ENCODE measurements at regions not wholly inside any gene's neighbourhood (a gene's known extent, or its start where the extent isn't known, plus 50 kb on each side); places are given as distances from the start of the nearest gene placed in this dataset.

- ChIA-PET POLR2A (ENCODE audit: unreplicated experiment) (no interaction called here), CTCF (no interaction called here)
- TF ChIP-seq EZH2 (IDR thresholded peaks at IDR 0.05; ENCODE audit: low read depth) (no peak), CTCF (conservative IDR thresholded peaks at IDR 0.05) (no peak)
- Histone ChIP-seq H3K4me1 (replicated peaks; ENCODE audit: insufficient read depth) (no peaks in the 10 kb centered on the region), H4K20me1 (ENCODE audit: insufficient read depth) (no peaks in the 10 kb centered on the region), H3K27ac (no peak overlapping the region), H3F3A (ENCODE audit: insufficient read depth, low read depth) (no peaks in the 10 kb centered on the region), H3K36me3 (ENCODE audit: low read depth) (no peaks in the 10 kb centered on the region), H3K4me2 (no peak overlapping the region), H3K9me3 (ENCODE audit: insufficient read depth, low read depth) (no peaks in the 10 kb centered on the region), H3K4me3 (no peak overlapping the region), H3K9me2 (ENCODE audit: insufficient read depth) (no peaks in the 10 kb centered on the region), H2AFZ (no peak overlapping the region), H3K27me3 (ENCODE audit: insufficient read depth, low read depth) (peaks cover 55% of the 10 kb centered on the region), H3K79me2 (ENCODE audit: low read depth) (no peaks in the 10 kb centered on the region)
- intact Hi-C loops (cut with micrococcal nuclease; ENCODE audit: unreplicated experiment) = no loop called here
- no peak for DNase-seq
- no TSS peak for BruUV-seq (replicated peaks)
Observed at GRCh38 chr1:38228718-38229117, 182.1 kb upstream of the POU3F1 start.

- intact Hi-C loops (cut with micrococcal nuclease; ENCODE audit: unreplicated experiment) = no loop called here
- no peak overlapping the region for H3K4me3 ChIP-seq
- H3K4me1 ChIP-seq (replicated peaks; ENCODE audit: insufficient read depth) = no peaks in the 10 kb centered on the region
- no peaks in the 10 kb centered on the region for H3K9me3 ChIP-seq (ENCODE audit: insufficient read depth, low read depth)
- H3K79me2 ChIP-seq (ENCODE audit: low read depth) = no peaks in the 10 kb centered on the region
- TF ChIP-seq EZH2 (IDR thresholded peaks at IDR 0.05; ENCODE audit: low read depth) = no peak
- TF ChIP-seq CTCF (conservative IDR thresholded peaks at IDR 0.05) = no peak
- no peak overlapping the region for H3K27ac ChIP-seq
- POLR2A ChIA-PET (ENCODE audit: unreplicated experiment) = no interaction called here
- peaks cover 44% of the 10 kb centered on the region for H3K27me3 ChIP-seq (ENCODE audit: insufficient read depth, low read depth)
- H3K4me2 ChIP-seq = no peak overlapping the region
- no peaks in the 10 kb centered on the region for H3K9me2 ChIP-seq (ENCODE audit: insufficient read depth)
- no peaks in the 10 kb centered on the region for H3F3A ChIP-seq (ENCODE audit: insufficient read depth, low read depth)
- H2AFZ ChIP-seq = no peak overlapping the region
- no peaks in the 10 kb centered on the region for H4K20me1 ChIP-seq (ENCODE audit: insufficient read depth)
- BruUV-seq (replicated peaks) = no TSS peak
- DNase-seq = no peak
- no peaks in the 10 kb centered on the region for H3K36me3 ChIP-seq (ENCODE audit: low read depth)
- CTCF ChIA-PET = no interaction called here
Observed at GRCh38 chr1:38225745-38226144, 179.2 kb upstream of the POU3F1 start.

GRCh38 chr1:38223391-38223790, 176.8 kb upstream of the POU3F1 start:
- Histone ChIP-seq H3K27me3 (ENCODE audit: insufficient read depth, low read depth) (peaks cover 55% of the 10 kb centered on the region), H3K4me3 (no peak overlapping the region), H2AFZ (no peak overlapping the region), H3K36me3 (ENCODE audit: low read depth) (no peaks in the 10 kb centered on the region), H4K20me1 (ENCODE audit: insufficient read depth) (no peaks in the 10 kb centered on the region), H3F3A (ENCODE audit: insufficient read depth, low read depth) (no peaks in the 10 kb centered on the region), H3K9me2 (ENCODE audit: insufficient read depth) (no peaks in the 10 kb centered on the region), H3K27ac (no peak overlapping the region), H3K9me3 (ENCODE audit: insufficient read depth, low read depth) (no peaks in the 10 kb centered on the region), H3K79me2 (ENCODE audit: low read depth) (no peaks in the 10 kb centered on the region), H3K4me2 (no peak overlapping the region), H3K4me1 (replicated peaks; ENCODE audit: insufficient read depth) (no peaks in the 10 kb centered on the region)
- POLR2A ChIA-PET (ENCODE audit: unreplicated experiment) = no interaction called here
- TF ChIP-seq CTCF (conservative IDR thresholded peaks at IDR 0.05) (no peak), EZH2 (IDR thresholded peaks at IDR 0.05; ENCODE audit: low read depth) (no peak)
- DNase-seq = no peak
- no TSS peak for BruUV-seq (replicated peaks)
- intact Hi-C loops (cut with micrococcal nuclease; ENCODE audit: unreplicated experiment) = no loop called here
- CTCF ChIA-PET = no interaction called here

Measured in PC-9 (cell line).